ES-I3 (cell line): ENCODE measurements at regions not wholly inside any gene's neighbourhood (a gene's known extent, or its start where the extent isn't known, plus 50 kb on each side); places are given as distances from the start of the nearest gene placed in this dataset.
"Not testable (repeated sequence)": the region's sequence is repeated elsewhere in the genome, so short reads cannot be mapped to it uniquely, and the experiment has no call there.

Experiments
- H3K36me3 ChIP-seq: 2 replicates; pipeline ENCODE4 v1.6.1; 2013; ENCODE audit warnings: mild to moderate bottlenecking, low read length, control low read depth, moderate library complexity; ENCODE audit not compliant: insufficient read depth
- H3K4me1 ChIP-seq: 2 replicates; pipeline ENCODE4 v1.6.1; 2013; ENCODE audit warnings: mild to moderate bottlenecking, control low read depth, low read length; ENCODE audit not compliant: insufficient read depth
- H3K9ac ChIP-seq: 2 replicates; pipeline ENCODE4 v1.6.1; 2013; ENCODE audit warnings: low read depth, mild to moderate bottlenecking, low read length, moderate library complexity
- H3K9me3 ChIP-seq: 2 replicates; pipeline ENCODE4 v1.6.1; 2013; ENCODE audit warnings: mild to moderate bottlenecking, low read length, moderate library complexity; ENCODE audit not compliant: control insufficient read depth, insufficient read depth

DNA sequence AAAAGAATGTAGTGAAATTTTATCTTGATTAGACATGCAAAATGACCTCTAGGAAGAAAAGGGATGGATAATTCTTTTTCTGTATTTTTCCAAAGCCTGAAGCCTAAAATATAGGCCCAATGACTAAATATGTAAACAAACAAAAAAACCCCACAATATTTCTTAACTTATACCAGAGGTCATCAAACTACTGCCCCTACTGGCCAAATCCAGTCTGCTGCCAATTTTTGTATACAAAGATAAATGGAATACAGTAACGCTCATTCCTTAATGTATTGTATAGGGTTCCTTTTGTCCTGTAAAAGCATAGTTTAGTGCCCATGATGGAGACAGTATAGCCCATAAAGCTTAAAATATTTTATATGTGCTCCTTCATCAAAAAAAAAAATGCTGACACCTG lies 145.7 kb upstream of the ALG10 start:
- no peaks in the 10 kb centered on the region for H3K4me1 ChIP-seq
- H3K9me3 ChIP-seq = no peaks in the 10 kb centered on the region
- no peak overlapping the region for H3K9ac ChIP-seq
- H3K36me3 ChIP-seq = no peaks in the 10 kb centered on the region

DNA sequence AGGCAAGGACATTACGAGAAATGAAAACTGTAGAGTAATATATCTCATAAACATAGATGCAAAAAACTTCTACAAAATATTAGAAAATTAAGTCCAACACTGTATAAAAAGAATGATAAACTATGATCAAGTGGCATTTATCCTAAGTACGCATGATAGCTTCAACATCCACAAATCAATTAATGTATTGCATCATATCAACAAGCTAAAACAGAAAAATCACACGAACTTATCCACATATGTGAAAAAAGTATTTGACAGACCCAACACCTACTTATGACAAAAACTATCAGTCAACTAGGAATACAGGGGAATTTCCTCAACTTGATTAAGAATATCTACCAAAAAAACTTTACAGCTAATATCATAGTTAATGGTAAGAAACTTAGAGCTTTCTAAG lies 129.9 kb upstream of the ALG10 start:
- Histone ChIP-seq H3K36me3 (no peaks in the 10 kb centered on the region), H3K9ac (no peak overlapping the region), H3K4me1 (no peaks in the 10 kb centered on the region), H3K9me3 (no peaks in the 10 kb centered on the region)

DNA sequence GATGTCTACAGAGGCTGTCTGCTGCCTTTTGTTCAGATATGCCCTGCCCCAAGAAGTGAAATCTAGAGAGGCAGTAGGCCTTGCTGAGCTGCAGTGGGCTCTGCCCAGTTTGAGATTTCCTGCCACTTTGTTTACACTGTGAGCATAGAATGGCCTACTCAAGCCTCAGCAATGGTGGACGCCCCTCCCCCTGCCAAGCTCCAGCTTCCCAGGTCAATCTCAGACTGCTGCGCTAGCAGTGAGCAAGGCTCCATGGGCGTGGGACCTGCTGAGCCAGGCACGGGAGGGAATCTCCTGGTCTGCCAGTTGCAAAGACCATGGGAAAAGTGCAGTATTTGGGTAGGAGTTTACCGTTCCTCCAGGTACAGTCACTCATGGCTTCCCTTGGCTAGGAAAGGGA lies 101.8 kb upstream of the ALG10 start:
- H3K36me3 ChIP-seq, H3K9me3 ChIP-seq, H3K4me1 ChIP-seq, H3K9ac ChIP-seq: not testable (repeated sequence)

DNA sequence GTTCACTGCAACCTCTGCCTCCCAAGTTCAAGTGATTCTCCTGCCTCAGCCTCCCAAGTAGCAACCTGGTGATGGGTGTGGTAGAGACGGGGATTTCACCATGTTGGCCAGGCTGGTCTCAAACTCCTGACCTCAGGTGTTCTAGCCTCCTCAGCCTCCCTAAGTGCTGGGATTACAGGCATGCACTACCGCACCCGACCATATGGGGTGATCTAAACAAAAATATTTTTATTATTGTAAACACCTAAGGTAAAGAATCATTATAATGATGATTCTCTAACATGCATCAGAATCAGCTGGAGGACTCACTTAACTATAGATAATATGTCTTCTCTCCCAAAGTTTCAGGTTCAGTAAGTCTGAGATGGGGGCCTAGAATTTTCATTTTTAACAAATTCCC lies 96.2 kb upstream of the ALG10 start:
- Histone ChIP-seq H3K36me3 (no peaks in the 10 kb centered on the region), H3K9me3 (no peaks in the 10 kb centered on the region), H3K9ac (no peak overlapping the region), H3K4me1 (no peaks in the 10 kb centered on the region)

DNA sequence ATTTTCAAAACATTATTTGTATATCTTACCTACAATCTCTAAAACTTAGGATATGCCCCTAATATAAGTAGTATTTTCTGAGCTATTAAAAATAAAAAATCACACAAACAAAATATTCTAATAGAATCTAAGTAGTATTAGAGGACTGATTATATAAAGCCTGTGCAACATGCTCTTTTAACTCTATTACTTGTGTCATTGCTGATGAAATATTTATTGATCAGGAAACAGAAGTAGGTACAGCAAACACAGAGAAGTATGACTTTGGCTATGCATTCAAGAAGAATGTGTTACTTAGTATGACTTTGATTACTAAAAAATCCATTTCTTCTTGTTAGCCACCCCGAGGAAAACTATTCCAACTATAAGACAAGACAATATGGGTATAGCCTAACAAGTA lies 84.6 kb upstream of the ALG10 start:
- H3K9me3 ChIP-seq, H3K9ac ChIP-seq, H3K36me3 ChIP-seq, H3K4me1 ChIP-seq: not testable (repeated sequence)

DNA sequence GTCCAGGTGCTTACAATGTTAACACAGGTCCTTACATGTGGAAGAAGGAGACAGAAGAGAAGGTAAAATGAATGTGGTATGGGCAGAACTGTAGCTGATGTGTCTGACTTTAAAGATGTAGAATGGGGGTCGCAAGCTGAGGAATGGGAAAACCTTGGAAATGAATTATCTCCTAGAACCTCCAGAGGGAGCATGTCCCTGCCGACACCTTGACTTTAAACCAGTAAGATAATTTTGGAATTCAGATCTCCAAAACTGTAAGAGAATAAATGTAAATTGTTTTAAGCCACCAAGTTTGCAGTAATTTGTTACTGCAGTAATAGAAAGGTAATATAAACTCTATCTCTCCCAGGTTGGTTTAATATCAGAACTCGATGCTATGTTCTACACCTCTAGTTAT lies 80.1 kb upstream of the ALG10 start:
- Histone ChIP-seq H3K4me1 (no peaks in the 10 kb centered on the region), H3K9me3 (no peaks in the 10 kb centered on the region), H3K9ac (no peak overlapping the region), H3K36me3 (no peaks in the 10 kb centered on the region)

DNA sequence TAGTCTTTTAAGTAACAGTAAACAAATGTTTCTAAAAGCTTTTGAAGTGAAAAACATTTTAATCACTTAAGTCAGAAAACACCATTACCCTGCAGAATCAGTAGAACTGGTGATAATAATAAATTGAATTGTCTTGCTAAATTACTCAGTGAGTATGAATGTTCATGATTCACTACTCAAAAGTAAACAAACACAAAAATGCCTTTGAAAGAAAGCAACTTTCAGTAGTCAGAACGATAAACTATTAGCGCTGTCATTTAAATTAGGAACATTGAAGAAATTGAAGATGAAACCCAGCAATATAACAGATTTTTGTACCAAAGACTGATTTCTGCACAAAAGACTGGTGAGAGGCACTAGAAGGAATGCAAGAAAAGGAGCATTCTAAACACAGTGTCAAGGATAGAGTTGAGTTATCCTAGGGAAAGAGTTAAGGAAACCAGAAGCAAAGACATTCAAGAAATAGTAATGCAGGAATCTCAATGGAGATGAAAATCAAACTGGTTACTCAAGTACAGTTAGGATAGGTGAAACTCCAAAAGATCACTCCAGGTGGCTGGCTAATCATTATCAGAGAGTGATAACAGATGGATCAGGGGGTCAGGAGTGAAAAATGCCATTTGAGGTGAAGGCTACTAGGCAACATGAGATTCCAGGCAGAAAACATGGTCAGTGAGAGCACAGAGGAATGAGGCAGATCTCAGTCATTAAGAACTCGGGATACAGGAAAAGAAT lies 77.4 kb upstream of the ALG10 start:
- Histone ChIP-seq H3K36me3 (no peaks in the 10 kb centered on the region), H3K4me1 (no peaks in the 10 kb centered on the region), H3K9me3 (no peaks in the 10 kb centered on the region), H3K9ac (no peak overlapping the region)

DNA sequence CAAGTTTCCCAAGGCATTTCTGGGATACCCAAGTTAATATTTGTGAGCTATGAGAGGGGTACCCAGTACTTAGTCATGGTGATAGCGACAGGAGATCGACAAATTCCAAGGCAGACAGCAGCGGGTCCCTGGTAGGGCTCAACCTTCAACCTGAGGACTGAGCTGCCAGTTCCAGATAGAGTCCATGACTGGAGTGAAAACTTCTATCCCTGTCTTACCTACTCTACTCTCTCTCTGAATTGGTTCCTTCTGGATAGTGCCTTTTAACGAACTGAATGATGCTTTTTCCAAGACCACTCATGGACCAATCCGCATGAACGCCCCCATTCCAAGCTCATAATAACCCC lies 76.9 kb upstream of the ALG10 start:
- Histone ChIP-seq H3K36me3 (no peaks in the 10 kb centered on the region), H3K9me3 (peaks cover 3% of the 10 kb centered on the region; the same call in 1 of the 2 replicates), H3K9ac (no peak overlapping the region), H3K4me1 (no peaks in the 10 kb centered on the region)

DNA sequence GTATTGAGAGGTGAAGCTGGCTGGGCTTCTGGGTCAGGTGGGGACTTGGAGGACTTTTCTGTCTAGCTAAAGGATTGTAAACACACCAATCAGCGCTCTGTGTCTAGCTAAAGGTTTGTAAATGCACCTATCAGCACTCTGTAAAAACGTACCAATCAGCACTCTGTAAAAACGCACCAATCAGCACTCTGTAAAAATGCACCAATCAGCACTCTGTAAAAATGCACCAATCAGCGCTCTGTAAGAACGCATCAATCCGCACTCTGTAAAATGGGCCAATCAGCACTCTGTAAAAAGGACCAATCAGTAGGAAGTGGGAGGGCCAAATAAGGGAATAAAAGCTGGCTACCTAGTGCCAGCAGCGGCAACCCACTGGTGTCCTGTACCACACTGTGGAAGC lies 56.1 kb upstream of the ALG10 start:
- H3K36me3 ChIP-seq, H3K4me1 ChIP-seq, H3K9ac ChIP-seq, H3K9me3 ChIP-seq: not testable (repeated sequence)

DNA sequence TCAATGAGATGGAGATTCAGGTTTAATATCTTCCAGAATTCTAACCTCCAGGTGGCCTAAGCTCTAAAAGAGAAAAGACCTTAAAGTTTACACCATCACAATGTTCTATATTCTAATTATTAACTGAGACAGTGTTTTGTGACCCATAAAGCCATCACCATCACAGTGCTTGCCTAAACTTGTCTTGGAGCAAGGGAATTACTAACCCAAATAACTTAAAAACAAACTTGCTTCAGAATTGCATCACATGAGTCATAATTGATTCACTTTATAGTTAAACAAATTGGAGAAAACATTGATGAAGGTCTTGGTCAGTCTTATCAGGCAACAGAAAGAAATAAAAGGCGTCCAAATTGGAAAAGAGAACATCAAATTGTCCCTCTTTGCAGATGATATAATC lies 54.5 kb upstream of the ALG10 start:
- Histone ChIP-seq H3K4me1 (no peaks in the 10 kb centered on the region), H3K36me3 (no peaks in the 10 kb centered on the region), H3K9me3 (no peaks in the 10 kb centered on the region), H3K9ac (no peak overlapping the region)
